Activated B cell treated with CpG ODN at 0.5 μM for 24 hours (primary cell): ENCODE measurements at regions not wholly inside any gene's neighbourhood (a gene's known extent, or its start where the extent isn't known, plus 50 kb on each side); places are given as distances from the start of the nearest gene placed in this dataset.

Source experiments
- ATAC-seq: fragments of 200-7000 bp; cut with Tn5 transposase; one replicate; pipeline ENCODE4 v1.10.0; 2021; ENCODE audit warnings: low read depth, mild to moderate bottlenecking, moderate library complexity
- CTCF ChIA-PET: fragments of 350-600 bp; sonication (Branson Sonifier 250); formaldehyde crosslinking; loops from one replicate; lab custom pipeline; 2021; ENCODE audit warnings: antibody characterized with exemption; lab: Charles Lee
- POLR2A ChIA-PET: fragments of 350-600 bp; sonication (Branson Sonifier 250); formaldehyde crosslinking; loops from one replicate; lab custom pipeline; 2021; ENCODE audit warnings: antibody characterized with exemption; lab: Charles Lee
- DNase-seq: peaks from one replicate; pipeline ENCODE4 v3.0.0; 2022
- H3K27ac Mint-ChIP-seq: one replicate; pipeline ENCODE4 v1.8.0; 2020; ENCODE audit warnings: mixed read lengths
- H3K27me3 Mint-ChIP-seq: one replicate; pipeline ENCODE4 v1.8.0; 2021; ENCODE audit warnings: mixed read lengths
- H3K36me3 Mint-ChIP-seq: one replicate; pipeline ENCODE4 v1.8.0; 2021; ENCODE audit warnings: low read depth, mixed read lengths
- H3K4me1 Mint-ChIP-seq: one replicate; pipeline ENCODE4 v1.8.0; 2021; ENCODE audit warnings: mixed read lengths
- H3K4me3 Mint-ChIP-seq: one replicate; pipeline ENCODE4 v1.8.0; 2020; ENCODE audit warnings: mild to moderate bottlenecking, mixed read lengths
- H3K9me3 Mint-ChIP-seq: one replicate; pipeline ENCODE4 v1.8.0; 2020; ENCODE audit warnings: mixed read lengths
- intact Hi-C: fragments of 100-400 bp; cut with micrococcal nuclease; formaldehyde crosslinking; loops from one replicate; pipeline ENCODE4 v1.15.1; 2024
- TF ChIP-seq, protein P1 (sequence below): fragments of 200-600 bp; IDR thresholded peaks from one replicate; pipeline ENCODE4 v1.8.0; 2022; ENCODE audit warnings: antibody characterized with exemption, mild to moderate bottlenecking

DNA sequence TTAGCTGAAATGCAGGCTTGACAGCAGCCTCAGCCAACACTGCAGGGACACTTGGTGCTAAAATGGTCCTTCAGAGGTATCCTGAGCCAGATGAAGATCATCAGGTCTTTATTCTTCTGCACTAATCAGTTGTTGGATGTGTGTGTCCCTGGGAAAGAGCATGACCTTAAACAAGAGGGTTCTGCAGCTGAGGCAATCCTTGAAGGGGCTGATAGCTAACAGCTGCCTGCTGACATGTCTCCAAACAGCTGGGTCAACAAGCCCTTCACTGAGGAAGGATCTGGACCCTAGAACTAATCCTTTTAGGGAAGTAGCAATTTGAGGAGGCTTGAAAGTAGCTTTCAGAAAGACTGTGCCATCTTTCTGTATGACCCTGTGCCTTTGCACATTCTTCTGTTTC is 376.3 kb upstream of the ACTBL2 start:
- H3K4me3 Mint-ChIP-seq: no peak overlapping the region
- TF ChIP-seq, protein P1, sequence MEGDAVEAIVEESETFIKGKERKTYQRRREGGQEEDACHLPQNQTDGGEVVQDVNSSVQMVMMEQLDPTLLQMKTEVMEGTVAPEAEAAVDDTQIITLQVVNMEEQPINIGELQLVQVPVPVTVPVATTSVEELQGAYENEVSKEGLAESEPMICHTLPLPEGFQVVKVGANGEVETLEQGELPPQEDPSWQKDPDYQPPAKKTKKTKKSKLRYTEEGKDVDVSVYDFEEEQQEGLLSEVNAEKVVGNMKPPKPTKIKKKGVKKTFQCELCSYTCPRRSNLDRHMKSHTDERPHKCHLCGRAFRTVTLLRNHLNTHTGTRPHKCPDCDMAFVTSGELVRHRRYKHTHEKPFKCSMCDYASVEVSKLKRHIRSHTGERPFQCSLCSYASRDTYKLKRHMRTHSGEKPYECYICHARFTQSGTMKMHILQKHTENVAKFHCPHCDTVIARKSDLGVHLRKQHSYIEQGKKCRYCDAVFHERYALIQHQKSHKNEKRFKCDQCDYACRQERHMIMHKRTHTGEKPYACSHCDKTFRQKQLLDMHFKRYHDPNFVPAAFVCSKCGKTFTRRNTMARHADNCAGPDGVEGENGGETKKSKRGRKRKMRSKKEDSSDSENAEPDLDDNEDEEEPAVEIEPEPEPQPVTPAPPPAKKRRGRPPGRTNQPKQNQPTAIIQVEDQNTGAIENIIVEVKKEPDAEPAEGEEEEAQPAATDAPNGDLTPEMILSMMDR: no peak
- H3K36me3 Mint-ChIP-seq: no peaks in the 10 kb centered on the region
- intact Hi-C loops: no loop called here
- ChIA-PET CTCF (no interaction called here), POLR2A (no interaction called here)
- no peaks in the 10 kb centered on the region for H3K27me3 Mint-ChIP-seq
- no peak overlapping the region for H3K27ac Mint-ChIP-seq
- H3K9me3 Mint-ChIP-seq: no peaks in the 10 kb centered on the region
- ATAC-seq (no peak), DNase-seq (no peak)
- no peaks in the 10 kb centered on the region for H3K4me1 Mint-ChIP-seq

DNA sequence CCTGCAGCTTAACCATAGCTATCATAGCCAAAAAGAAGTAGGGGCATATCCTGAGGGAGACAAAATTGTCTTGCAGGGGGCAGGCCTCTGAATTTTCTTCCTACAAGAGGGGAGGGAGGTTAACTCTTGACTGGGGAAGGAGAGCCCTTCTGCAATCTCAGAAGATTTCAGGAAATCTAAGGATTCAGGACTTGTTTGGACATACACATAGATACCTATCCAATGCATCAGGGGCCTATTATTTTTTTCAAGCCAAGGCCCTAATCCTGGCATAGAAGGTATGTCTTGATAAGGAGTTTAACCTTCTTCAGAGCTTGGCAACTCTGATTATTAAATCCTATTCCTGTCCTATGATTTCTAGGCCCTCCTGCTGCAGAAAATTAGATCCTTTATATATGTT is 375.1 kb upstream of the ACTBL2 start:
- ChIA-PET CTCF (no interaction called here), POLR2A (no interaction called here)
- TF ChIP-seq, protein P1: no peak
- Mint-ChIP-seq H3K27me3 (no peaks in the 10 kb centered on the region), H3K4me3 (no peak overlapping the region), H3K36me3 (no peaks in the 10 kb centered on the region), H3K27ac (no peak overlapping the region), H3K9me3 (no peaks in the 10 kb centered on the region), H3K4me1 (no peaks in the 10 kb centered on the region)
- DNase-seq (no peak), ATAC-seq (no peak)
- intact Hi-C loops: no loop called here

DNA sequence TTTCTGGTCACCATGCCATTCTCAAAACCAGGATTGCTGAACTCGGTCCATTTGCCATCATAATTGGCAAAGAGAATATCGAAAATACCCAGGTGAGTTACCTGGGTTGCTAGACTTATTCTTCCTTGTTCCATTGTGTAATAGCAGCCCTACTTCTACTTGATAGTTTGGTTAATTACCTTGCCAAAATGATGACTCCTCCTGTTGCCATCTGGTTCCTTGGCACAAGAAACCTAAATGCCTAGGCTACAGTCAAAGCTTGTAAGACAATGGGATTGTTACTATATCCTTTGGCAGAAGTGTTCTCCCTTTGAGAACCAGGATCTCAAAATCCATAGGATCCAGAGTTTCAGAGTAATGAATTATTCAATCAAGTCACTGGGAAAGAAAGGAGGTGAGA is 373.2 kb upstream of the ACTBL2 start:
- POLR2A ChIA-PET: no interaction called here
- no peaks in the 10 kb centered on the region for H3K4me1 Mint-ChIP-seq
- H3K4me3 Mint-ChIP-seq: no peak overlapping the region
- intact Hi-C loops: no loop called here
- DNase-seq (no peak), ATAC-seq (no peak)
- H3K36me3 Mint-ChIP-seq: no peaks in the 10 kb centered on the region
- no peaks in the 10 kb centered on the region for H3K27me3 Mint-ChIP-seq
- TF ChIP-seq, protein P1: no peak
- H3K27ac Mint-ChIP-seq: no peak overlapping the region
- CTCF ChIA-PET: no interaction called here
- H3K9me3 Mint-ChIP-seq: no peaks in the 10 kb centered on the region

GRCh38 chr5:57853929-57854697 is 371.5 kb upstream of the ACTBL2 start:
- no peaks in the 10 kb centered on the region for H3K27me3 Mint-ChIP-seq
- no peak overlapping the region for H3K27ac Mint-ChIP-seq
- H3K9me3 Mint-ChIP-seq: no peaks in the 10 kb centered on the region
- no peak overlapping the region for H3K4me3 Mint-ChIP-seq
- H3K4me1 Mint-ChIP-seq: no peaks in the 10 kb centered on the region
- POLR2A ChIA-PET: no interaction called here
- ATAC-seq (no peak), DNase-seq (no peak)
- CTCF ChIA-PET: interaction anchor here (0.9 kb wide), 1 partner anchor 10 kb away, joined by 3 read pairs; no protein-coding TSS in a partner anchor
- TF ChIP-seq, protein P1: no peak
- H3K36me3 Mint-ChIP-seq: no peaks in the 10 kb centered on the region
- intact Hi-C loops: no loop called here

GRCh38 chr5:57850109-57850508 is 367.5 kb upstream of the ACTBL2 start:
- TF ChIP-seq, protein P1: no peak
- Mint-ChIP-seq H3K27me3 (no peaks in the 10 kb centered on the region), H3K4me1 (no peaks in the 10 kb centered on the region), H3K9me3 (no peaks in the 10 kb centered on the region), H3K36me3 (no peaks in the 10 kb centered on the region), H3K4me3 (no peak overlapping the region), H3K27ac (no peak overlapping the region)
- POLR2A ChIA-PET: no interaction called here
- CTCF ChIA-PET: no interaction called here
- intact Hi-C loops: no loop called here
- ATAC-seq: no peak
- no peak for DNase-seq
